NOMO-1 (cell line): ENCODE measurements at regions not wholly inside any gene's neighbourhood (a gene's known extent, or its start where the extent isn't known, plus 50 kb on each side); places are given as distances from the start of the nearest gene placed in this dataset.
"Not testable (repeated sequence)": the region's sequence is repeated elsewhere in the genome, so short reads cannot be mapped to it uniquely, and the experiment has no call there.

ENCODE experiments used
- DNase-seq, 2 experiments: peaks; one replicate each; lab custom pipeline; 2025; ENCODE audit not compliant: unreplicated experiment in 2 of 2; lab: John Stamatoyannopoulos, UW

GRCh38 chr1:229139331-229140118, 131.4 kb upstream of the RAB4A start:
- DNase-seq = no peak

DNA sequence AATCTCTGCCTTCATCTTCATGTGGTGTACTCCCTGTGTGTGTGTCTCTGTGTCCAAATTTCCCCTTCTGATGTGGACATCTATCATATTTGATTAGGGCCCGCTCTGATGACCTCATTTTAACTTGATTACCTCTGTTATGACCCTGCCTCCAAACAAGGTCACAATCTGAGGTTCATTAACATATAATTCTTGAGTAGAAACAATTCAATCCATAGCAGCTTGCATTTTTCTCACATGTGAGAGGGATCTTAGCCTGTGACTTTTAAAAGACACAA, 130.9 kb upstream of the RAB4A start:
- DNase-seq = no peak

- no peak for DNase-seq
Measured at GRCh38 chr1:229141271-229141670, 129.6 kb upstream of the RAB4A start.

DNA sequence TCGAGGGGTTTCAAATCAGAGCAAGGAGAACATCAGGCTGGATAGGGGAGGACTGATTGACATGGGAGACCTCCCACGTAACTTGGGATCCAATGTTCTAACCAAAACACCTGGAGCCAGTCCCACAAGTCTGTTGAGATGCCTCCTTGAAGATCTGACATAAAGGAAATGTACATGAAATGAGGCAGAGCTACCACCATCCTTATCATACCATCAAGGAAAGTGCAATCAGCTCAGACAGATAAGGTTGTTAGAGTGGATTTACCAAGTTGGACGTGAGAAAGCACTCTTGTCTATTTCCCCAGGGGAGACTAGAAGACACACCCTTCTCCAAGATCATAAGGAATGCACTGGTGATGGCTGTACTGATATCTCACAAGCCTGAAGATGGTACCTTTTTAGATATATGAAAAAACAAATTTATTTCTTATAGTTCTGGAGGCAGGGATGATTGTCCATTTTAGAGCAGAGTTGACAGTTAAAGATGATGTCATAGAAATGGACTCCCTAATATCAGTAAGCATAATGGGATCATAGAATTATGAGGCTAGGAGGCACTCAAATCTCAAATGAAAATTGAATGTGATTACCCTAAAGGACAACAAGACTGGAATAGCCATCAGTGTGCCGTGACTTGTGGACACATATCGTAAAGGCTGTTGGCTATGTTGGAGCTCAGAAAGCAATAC, 129.1 kb upstream of the RAB4A start:
- DNase-seq = no peak

DNA sequence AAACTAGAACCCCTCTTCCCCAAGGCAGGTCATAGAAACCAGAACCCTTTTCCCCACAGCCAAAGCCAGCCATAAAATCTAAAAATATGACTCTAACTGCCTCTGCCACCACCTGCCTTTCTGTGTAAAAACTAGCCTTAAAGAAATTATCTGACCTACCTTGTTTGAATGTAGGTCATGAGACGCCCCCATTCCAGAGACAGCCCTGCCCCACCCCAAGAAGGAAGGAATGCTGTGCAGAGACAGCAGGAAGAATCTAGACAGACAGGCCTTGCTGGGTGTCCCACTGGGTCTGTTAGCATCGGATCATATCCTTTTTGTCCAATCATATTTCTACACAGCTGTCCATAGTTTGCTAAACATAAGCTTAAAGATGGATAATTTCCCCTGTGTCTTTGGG, 128.4 kb upstream of the RAB4A start:
- no peak for DNase-seq

DNA sequence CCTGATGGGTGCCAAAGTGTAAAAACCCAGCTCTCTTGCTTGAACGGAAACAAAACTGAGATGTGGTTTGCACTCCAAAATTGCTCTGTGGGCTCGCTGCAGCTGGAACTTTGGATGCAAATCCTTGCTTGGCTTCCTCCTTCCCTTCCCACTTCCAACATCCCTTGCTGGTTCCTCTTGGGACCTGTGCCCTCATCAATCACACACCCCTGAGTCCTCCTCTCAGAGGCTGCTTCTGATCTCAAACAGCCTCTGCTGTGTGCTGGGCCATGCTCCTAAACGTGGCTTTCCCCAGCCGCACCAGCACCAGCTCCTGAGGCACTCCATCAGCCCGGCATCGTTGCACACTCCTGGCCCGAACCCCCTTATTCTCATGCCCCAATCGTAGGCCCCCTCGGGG, 124.3 kb upstream of the RAB4A start:
- DNase-seq = no peak

GRCh38 chr1:229147072-229147471, 123.8 kb upstream of the RAB4A start:
- no peak for DNase-seq

- DNase-seq = no peak
Measured at GRCh38 chr1:229148041-229148671, 122.8 kb upstream of the RAB4A start.

- no peak for DNase-seq
Measured at GRCh38 chr1:229148743-229149142, 122.2 kb upstream of the RAB4A start.

GRCh38 chr1:229149435-229149834, 121.5 kb upstream of the RAB4A start:
- no peak for DNase-seq

- no peak for DNase-seq
Measured at GRCh38 chr1:229150518-229150917, 120.4 kb upstream of the RAB4A start.

- not testable (repeated sequence) for DNase-seq
Measured at GRCh38 chr1:229151412-229151811, 119.5 kb upstream of the RAB4A start.

GRCh38 chr1:229152311-229152710, 118.6 kb upstream of the RAB4A start:
- DNase-seq = peak in 1 of 2 experiments; percentile 15

DNA sequence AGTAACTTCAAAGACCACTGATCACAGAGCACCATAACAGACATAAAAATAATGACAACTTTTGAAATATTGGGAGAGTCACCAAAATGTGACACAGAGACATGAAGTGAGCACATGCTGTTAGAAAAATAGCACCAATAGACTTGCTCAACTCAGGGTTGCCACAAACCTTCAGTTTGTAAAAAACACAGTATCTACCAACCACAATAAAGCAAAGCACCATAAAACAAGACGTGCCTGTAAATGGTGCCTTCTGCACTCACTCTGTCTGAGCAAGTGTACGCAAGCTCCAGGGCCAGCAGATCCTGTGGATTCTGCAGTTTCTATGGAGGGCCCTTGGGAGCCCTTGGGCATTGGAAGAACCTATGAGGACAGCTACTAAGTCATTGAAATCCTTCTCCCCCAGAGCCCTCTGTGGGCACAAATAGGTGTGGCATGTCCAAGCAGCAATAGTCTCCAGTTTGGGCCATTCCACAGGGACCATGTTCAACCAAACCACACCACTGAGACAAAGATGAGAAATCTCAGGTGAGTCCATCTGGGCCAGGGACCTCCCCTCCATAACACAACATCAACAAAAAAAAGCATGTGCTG, 116.9 kb upstream of the RAB4A start:
- no peak for DNase-seq

DNA sequence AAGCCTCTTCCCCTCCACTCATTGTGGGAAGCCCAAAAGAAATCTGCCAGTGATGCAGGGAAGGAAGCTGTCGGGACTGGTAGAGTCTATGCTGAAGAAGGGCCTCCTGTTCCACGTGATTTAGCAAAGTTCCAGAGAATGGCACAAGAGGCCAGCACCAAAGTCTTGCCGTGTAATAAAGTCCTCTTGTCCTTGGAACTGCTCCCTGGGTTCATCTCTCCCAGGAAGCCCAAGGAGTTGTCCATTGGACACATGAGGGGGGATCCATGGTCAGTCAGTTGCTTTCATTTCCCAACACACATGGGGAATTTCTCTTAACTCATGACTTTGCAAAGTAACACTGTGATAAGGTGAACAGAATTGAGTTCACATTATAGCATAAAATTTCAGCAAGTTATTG, 116.1 kb upstream of the RAB4A start:
- no peak for DNase-seq

- peak; percentile 74 to 79 for DNase-seq
Measured at GRCh38 chr1:229155472-229155871, 115.4 kb upstream of the RAB4A start.

DNA sequence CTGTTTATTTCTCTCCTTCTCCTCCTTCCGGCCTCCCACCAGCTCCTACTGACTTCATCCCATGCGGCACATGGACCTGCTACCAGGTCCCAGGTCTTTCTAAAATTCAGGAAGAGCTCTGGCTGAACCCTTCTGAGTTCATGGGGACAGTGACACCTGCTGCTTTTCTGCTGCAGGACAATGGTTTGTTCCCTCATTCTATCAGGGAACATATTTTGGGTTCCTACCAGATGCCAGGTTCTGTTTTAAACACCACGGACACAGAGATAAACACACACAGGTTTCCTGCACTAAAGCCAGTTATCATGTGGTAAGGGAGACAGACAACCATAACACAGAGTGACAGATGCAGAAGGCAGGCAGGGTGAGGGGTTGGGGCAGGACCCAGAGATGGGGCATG, 114.0 kb upstream of the RAB4A start:
- DNase-seq = peak in 1 of 2 experiments; percentile 3

DNA sequence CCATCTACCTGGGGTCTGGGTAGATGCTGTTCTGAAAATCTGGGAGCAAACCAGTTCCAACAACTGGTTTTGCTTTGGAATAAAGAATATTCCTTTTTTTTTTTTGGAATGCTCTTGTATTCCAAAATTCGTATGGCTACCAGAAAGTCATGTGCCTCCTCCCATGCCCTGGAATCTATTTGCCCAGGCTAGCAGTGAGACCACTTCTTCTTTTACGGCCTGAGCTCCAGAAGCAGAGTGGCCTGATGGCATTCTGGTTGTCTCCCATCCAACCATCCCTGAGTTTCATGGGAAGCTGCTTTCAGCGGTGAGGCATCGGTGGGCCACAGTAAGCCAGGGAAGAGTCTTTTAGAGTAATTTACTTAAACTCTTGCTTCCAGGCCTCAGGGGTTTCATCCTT, 113.4 kb upstream of the RAB4A start:
- DNase-seq = no peak

- peak; percentile 81 to 94 for DNase-seq
Measured at GRCh38 chr1:229158341-229158921, 112.5 kb upstream of the RAB4A start.

GRCh38 chr1:229158927-229159326, 112.0 kb upstream of the RAB4A start:
- DNase-seq = no peak
